IPS DF 4.7 (cell line): ENCODE measurements at regions not wholly inside any gene's neighbourhood (a gene's known extent, or its start where the extent isn't known, plus 50 kb on each side); places are given as distances from the start of the nearest gene placed in this dataset.

Source experiments
- DNase-seq: peaks from one replicate; pipeline ENCODE4 v3.0.0-alpha.2; 2013; ENCODE audit warnings: low spot score; ENCODE audit errors: extremely low read depth

DNA sequence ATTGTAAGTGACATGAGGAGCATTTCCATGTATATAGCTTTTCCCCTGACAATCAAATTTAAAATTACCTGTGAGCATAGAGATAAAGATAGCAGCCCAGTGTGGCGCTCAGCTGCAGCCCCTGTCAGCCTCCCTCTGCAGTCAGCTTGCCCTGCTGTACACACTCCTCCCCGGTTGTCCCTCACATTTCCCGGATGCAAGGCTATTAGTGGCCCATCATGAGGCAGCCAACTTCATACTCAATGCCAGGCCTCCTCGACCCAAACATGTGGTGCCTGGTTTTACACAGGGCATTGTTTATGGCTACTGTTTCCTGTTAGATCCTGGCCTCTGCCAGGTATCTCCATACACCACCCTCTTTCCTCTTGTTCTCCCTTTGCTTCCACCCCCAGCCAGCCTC is 116.1 kb upstream of the SH3BP4 start:
- no peak for DNase-seq

DNA sequence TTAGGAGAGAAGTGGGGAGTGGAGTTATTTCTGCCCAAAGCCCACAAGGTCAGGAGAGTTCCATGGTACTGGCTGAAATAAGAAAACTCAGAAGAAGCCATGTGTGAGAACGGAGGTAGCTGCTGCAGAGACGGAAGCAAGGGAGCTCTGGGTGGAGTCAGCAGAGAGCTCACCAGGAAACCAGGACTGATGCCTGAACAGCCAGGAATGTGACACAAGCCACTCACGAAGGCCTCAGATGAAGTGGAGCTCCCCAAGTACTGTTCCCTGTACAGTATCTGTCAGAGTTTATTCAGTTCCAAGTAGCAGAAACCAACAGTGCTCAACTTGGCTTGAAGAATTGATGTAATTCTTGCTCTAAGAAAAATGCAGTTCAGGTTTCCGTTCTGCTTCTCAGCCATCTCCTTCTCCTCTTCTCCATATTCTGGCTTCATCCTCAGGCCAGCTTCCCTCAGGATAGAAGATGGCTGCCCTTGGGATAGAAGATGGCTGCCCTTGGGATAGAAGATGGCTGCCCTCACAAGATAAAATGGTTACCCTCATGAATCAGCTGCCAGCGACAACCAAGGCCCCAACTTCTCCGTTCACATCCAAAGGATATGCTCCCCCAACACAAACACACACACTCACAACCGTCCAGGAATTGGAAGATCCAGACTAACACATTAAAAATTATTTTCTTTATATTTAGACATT is 117.4 kb upstream of the SH3BP4 start:
- DNase-seq = no peak

DNA sequence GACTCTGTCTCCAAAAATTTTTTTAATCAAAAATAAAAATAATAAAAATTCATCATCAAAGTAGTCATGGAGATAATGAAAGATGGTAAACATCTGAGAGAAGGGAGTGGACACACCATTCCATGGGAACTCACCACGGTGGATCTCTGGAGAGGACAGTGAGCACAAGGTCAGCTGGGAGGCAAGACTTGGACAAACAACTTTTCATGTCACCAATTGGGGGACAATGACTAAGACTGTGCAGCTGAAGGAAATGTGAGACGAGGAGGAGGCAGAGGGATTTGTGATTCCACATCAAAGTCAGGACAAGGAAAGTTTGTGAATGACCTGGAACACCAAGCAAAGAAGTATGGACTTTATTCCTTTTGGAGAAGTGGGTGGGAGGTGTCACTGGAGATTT is 121.0 kb upstream of the SH3BP4 start:
- no peak for DNase-seq

DNA sequence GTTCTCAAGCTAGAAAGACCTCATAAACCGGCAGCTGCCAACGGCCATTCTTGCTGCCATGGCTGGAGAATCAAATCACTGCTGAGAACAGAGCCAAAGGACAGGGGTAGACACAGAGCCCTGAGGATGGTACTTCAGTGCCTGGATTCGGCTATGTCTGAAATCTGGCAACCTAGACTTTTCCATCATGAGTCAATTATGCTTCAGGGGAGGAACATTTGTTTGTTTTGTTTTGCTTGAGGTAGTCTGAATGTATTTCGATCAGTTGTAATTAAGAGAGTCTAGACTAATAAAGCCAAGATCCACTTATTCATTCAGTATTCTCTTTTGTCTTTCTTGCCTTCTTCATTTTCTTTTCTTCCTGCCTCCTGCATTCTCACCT is 122.8 kb upstream of the SH3BP4 start:
- DNase-seq = no peak

DNA sequence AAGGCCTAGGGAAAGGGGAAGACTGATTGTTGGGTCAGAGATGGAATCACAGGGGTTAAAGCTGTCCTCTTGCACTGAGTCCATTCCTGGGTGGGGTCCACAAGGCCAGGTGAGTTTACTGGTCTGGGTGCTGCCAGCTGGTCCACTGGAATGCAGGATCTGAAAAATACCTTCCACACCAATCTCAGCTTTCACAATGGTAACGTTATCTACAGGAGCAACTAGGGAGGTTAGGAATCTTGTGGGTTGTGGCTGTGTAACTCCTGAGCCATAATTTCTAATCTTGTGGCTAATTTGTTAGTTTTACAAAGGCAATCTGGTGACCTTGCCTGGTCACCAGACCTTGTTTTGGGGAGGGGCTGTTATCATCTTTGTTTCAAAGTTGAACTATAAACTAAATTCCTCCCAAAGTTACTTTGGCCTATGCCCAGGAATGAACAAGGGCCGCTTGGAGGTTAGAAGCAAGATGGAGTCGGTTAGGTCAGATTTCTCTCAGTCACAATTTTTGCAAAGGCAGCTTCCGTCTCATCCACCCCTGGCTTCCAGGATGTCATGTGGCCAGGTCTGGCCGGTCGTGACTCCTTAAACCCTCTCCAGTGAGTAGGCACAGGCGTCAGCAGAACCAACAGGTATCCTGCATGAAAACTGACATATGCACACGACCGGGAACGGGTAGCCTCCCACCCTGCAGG is 123.3 kb upstream of the SH3BP4 start:
- no peak for DNase-seq

DNA sequence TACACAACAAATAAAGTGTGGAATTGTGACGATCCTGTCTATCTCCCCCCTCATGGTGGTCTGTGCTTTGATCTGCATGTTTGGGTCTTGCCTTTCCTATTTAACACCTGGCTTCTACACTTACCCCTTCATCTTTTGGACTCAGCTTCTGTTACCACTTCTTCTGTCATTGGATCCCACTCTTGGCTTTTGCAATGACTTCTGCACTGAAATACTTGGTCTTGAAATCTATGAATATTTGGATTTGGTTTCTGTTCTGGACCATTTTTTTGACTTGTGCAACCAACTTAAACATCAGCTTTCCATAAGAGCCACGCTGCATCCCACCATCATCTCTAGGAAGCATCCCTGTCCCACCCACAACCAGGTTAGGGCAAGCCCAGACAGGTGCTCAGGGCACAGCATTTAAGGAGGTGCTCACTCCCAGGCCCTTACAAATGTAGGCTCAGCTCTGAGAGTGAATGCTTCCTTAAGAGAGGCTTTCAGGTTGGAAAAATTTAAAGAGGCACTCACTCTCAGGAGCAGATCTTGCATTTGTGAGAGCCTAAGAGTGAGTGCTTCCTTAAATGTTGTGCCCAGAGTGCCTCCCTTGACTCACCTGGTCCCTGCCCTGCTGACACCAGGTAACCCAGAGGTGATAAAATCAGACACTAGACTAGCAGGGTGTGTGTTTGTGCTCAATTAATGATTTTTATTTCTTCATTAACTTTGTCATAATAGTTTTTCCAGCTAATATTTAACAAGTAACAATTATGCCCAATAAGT is 124.5 kb upstream of the SH3BP4 start:
- no peak for DNase-seq

DNA sequence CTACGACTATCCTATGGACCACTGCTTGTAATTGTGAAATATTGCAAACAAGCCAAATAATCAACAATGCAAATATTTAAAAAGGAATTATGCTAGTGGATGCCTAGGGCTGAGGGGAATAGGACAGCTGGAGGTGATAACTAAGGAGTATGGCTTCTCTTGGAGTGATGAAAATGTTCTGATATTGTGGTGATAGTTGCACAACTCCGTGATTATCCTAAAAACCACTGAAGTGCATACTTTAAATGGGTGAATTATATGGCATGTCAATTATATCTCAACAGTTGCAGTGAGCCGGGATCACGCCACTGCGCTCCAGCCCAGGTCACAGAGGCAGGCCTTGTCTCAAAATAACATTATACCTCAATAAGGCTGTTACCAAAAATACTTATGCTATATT is 125.1 kb upstream of the SH3BP4 start:
- no peak for DNase-seq

DNA sequence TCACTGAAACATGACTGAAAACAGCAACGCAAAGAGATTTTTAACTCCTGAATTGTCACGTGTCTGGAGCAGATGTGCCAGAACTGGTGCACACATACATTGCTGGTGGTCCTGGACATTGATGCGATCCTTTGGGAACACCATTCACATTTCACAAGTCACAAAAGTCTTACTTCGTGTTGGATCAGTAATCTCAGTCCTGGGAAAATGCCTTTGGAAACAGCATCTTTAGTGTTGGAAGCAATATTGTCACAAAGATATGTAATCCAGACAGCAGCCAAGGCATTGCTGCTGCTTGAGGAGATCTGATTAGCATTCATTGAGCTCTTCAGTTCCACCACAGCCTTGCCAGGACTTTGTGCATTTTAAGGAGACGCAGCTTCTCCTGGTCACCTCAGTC is 126.2 kb upstream of the SH3BP4 start:
- DNase-seq = no peak

DNA sequence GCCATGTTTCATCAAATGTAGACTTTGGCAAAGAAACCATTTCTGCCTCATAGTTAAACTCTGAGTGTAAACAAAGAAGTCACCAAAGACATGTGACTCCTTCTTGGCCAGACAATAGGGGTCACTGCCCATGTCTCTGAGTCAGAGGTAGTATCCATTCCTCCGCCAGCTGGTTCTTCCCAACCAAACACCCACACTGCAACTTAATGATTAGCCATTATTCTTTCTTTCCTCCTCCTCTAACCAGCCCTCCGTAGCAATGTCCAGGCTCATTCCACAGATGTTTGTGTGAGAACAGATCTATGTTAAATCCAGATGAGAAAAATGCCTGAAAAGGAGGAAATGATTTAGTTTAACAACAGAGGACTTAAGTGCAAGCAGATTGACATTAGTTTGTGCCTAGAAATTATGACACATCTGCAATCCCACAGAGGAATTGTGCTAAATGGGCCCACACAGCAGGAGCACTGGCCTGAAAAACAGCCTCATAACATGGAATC is 127.9 kb upstream of the SH3BP4 start:
- DNase-seq = no peak

DNA sequence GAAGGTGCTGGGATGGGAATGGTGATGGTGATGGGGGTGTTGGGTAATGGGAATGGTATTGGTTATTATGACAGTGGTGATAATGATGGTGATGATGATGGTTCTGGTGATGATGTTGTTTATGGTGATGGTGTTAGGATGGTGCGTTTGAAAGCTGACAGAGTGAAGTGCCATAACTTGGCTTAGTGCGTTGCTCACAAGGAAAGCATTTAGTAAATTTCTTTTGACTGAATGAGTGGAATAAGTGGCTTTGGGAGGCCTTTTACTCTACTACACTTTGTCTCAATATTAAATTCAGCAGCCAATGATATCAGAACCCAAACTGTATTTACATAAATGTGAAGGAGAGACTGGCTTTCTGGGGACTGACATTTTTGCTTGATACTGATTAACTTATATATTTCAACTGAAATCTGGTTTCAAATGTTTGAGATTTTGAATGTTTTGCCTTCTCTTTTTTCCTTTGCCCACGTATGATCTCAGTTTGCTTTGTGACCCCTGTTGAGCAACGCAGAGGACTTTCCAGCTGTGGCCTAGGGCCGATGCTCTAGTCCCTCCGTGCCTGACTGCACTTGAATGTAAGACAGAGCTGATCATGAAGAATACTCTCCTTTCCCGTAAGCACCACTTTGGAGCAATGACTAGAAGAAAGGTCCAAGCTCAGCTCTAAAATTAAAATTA is 128.5 kb upstream of the SH3BP4 start:
- DNase-seq = no peak

DNA sequence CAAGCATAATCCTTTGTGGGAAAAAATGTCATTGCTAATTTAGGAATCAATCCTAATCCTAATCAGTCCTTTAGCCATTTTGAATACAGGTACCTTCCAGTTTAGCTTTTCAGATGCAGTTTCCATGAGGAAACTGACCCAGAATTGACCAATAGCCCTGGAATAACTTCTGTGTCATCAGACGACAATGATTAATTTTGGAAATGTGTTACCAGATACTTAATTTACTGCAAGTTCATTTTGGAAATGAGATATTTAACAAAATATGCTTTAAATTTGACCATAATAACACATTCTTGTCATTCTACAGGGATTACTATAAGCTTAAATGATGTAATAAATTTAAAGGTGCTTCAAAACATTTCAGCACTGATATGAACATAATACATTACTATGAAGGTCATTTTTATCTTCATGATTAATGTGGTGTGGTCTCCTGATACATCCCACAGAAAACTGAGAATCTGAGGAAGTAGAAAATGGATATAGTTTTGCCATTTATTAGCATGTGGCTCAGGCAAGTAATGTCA is 129.8 kb upstream of the SH3BP4 start:
- no peak for DNase-seq

DNA sequence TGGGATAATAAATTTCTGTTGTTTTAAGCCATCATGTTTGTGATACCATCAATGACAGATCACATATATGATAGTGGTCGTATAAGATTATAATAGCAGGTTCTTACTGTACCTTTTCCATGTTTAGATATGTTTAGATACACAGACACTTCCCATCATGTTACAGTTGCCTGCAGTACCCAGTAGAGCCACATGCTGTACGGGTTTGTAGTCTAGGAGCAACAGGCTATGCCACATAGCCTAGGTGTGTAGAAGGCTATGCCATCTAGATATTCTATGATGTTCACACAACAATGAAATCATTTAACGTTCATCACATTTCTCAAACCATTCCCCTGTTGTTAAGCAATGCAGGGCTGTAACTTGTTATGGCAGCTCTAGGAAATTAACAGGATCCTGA is 132.9 kb upstream of the SH3BP4 start:
- DNase-seq = no peak

DNA sequence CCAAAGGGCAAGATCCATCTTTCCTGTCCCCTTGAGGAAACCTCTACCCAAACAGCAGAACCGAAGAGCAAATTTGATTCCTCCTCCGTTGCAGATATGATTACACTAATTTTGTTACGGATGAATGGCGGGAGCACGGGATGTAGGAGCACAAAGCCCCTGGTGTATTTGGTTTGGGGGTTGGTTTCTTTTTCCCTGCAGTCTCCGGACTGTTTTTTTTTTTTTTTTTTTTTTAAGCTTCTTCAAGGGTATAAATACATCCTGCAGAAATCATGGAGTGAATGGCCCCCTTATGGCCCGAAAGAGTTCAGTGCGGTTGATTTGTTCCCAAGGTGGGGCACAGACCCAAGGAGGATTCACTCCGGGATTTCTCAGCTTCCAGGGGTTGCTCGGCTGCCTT is 135.3 kb upstream of the SH3BP4 start:
- DNase-seq = no peak

DNA sequence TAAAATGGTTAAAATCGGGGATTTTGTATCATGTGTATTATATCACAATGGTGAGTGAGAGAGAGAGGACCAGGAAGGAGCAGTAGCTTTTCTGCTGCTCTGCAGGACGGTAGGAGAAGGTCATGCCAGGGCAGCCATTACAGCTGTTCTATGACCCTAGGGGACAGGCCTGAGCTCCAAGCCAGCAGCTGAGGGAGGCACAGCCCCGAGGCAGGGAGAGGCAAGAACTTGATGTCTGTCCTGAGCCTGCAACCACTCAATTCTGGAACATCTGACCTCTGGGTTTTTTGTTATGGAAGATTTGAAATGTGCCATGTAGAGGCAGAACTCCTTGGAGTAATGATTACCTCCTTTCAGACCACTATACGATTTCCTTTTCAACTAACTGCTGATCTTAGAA is 135.8 kb upstream of the SH3BP4 start:
- DNase-seq = no peak

DNA sequence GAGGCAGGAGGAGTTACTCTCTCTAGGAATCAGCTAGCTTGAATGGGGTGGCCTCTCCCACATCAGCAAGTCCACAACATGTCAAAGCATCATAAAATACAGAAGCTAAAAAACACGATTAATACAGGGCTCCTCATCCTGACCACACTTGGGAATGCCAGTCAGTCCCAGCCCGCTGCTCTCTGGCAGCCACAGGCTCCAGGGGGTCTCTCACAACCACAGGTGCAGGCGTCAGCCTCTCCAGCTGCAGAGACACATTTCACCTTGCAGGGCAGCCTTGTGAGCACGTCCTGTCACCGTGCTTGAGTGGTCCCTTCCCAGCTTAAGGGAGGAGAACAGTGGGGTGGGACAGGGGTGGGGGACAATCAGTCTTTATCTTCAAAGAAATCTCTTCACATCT is 137.4 kb upstream of the SH3BP4 start:
- no peak for DNase-seq

DNA sequence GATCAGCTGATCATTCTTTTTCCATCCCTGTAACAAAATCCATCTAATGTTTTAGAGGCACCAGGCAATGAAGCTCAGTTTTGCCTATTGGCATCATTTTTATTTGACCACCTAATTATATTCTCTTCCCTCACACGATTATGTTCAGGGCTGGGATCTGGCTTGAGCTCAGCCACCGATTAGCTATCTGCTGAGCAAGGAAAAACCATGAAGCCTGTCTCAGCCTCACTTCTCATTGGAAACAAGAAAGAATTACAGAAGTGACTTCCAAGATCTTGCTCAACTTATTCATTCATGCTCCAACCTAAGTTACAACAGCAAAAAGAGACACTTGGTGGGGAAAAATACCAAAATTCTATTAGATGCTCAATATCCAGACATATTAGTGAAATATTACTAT is 139.0 kb upstream of the SH3BP4 start:
- DNase-seq = no peak

DNA sequence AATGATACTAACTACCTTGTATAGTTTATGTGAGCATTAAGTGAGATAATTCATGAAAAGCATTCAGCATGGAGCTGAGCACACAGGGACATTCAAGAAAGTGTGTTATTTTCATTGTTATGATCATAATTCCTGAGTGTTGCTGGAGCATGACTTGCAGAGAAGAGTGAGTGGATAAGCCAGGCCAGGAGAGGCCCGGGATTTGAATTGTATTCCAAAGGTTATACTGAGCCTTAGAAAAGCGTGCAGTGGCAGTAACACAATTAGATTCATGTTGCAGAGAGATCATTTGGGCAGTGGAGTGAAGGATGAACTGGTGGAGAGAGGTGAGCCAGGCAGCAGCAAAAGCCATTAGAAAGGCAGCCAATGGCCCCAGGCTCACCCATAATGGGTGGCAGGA is 142.9 kb upstream of the SH3BP4 start:
- no peak for DNase-seq

DNA sequence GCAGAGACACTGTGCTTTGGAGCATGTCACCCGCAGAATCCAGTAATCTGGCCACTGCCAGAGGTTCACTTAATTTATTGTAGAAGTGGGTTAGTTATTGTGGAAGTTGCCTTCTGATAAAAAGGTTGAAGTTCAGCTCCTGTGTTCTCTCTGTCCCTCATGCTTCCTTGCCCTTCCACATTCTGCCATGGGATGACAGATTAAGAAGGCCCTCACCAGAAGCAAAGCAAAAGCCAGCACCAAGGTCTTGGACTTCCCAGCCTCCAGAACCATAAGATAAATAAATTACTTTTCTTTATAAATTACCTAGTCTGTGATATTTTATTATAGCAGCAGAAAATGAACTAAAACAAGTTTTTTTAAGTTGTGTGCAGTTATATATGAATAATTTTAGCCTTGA is 145.0 kb upstream of the SH3BP4 start:
- no peak for DNase-seq

DNA sequence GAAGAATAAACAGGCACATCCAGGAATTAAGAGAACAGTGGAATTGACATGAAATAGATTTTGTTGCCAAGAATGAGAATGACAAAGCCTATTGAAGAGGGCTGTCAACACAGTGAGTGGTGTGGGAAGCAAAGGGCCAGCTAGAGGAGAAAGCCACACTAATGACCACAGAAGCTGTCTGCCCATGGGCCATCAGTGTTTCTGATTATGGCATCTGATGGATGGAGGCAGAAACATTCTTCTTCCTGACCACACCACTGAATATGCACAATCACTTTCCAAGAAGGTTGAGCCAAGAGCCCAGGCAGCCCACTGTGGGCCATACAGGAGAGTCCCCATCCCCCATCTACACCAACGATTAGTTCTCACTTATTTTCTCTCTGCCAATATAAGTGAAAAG is 146.0 kb upstream of the SH3BP4 start:
- no peak for DNase-seq

DNA sequence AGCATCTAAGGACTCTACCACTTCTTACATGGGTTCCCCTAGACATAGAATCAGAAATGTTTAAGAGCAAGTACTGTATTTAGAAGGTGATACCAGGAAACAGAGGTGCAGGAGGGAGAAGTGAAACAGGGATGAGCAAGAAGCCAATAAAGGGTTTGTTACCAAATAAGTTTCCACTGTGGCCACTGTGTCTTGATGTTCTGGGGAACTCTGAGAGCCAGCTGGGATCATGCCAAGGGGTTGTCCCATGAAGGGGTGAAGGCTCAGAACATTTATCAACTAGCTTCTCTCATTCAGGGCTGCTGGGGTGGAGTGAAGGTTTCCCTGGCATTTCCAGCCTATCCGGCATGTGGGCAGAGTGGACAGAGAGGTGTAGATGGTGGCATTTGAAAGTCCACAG is 147.1 kb upstream of the SH3BP4 start:
- no peak for DNase-seq

DNA sequence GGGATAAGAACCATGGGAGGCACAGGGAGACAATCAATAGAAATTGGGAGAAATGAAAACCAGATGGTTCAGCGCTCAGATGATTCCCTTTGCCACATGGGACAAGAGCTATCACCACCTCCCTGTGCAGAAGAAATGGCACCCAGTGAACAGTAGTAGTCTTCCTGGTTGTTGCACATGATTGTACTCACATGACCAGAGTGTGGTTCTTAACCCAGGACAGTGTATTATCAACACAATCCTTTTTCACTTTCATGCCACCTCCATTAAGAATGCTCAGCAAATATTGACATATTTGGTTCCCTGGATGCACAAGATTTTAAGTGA is 149.0 kb upstream of the SH3BP4 start:
- DNase-seq = no peak
